Stimulated activated CD8-positive, alpha-beta memory T cell treated with anti-CD3 and anti-CD28 coated beads, Interleukin-4, amount 100 ng/mL, for 4 hours (primary cell): ENCODE measurements at regions not wholly inside any gene's neighbourhood (a gene's known extent, or its start where the extent isn't known, plus 50 kb on each side); places are given as distances from the start of the nearest gene placed in this dataset.

ENCODE experiments used
- DNase-seq, 2 donors: peaks; one replicate each; pipeline ENCODE4 v3.0.0-alpha.2; 2020; ENCODE audit warnings: low read depth in 2 of 2, low spot score in 1 of 2

- DNase-seq = no peak
These were observed 82.9 kb downstream of the HES1 start for GRCh38 chr3:194218646-194219453.

GRCh38 chr3:194219826-194220410, 84.0 kb downstream of the HES1 start:
- DNase-seq = no peak

- no peak for DNase-seq
These were observed 85.0 kb downstream of the HES1 start for GRCh38 chr3:194220901-194221326.

- DNase-seq = no peak
These were observed 85.4 kb downstream of the HES1 start for GRCh38 chr3:194221336-194221735.

GRCh38 chr3:194223951-194224350, 88.0 kb downstream of the HES1 start:
- DNase-seq = no peak

- no peak for DNase-seq
These were observed 88.8 kb downstream of the HES1 start for GRCh38 chr3:194224471-194225417.

GRCh38 chr3:194225418-194225812, 89.5 kb downstream of the HES1 start:
- no peak for DNase-seq

GRCh38 chr3:194225988-194226663, 90.2 kb downstream of the HES1 start:
- no peak for DNase-seq

- no peak for DNase-seq
These were observed 96.2 kb downstream of the HES1 start for GRCh38 chr3:194231929-194232832.

- no peak for DNase-seq
These were observed 97.2 kb downstream of the HES1 start for GRCh38 chr3:194233150-194233549.

GRCh38 chr3:194235160-194235559, 99.2 kb downstream of the HES1 start:
- no peak for DNase-seq

GRCh38 chr3:194237110-194237509, 101.2 kb downstream of the HES1 start:
- DNase-seq = no peak

- no peak for DNase-seq
These were observed 104.8 kb downstream of the HES1 start for GRCh38 chr3:194240766-194241165.

GRCh38 chr3:194243172-194243837, 107.4 kb downstream of the HES1 start:
- DNase-seq = no peak

- no peak for DNase-seq
These were observed 107.0 kb downstream of the CPN2 start for GRCh38 chr3:194244167-194244566.

GRCh38 chr3:194245474-194245873, 105.7 kb downstream of the CPN2 start:
- no peak for DNase-seq

- DNase-seq = no peak
These were observed 105.1 kb downstream of the CPN2 start for GRCh38 chr3:194245975-194246561.

GRCh38 chr3:194246709-194247349, 104.3 kb downstream of the CPN2 start:
- no peak for DNase-seq

GRCh38 chr3:194247350-194247740, 103.8 kb downstream of the CPN2 start:
- no peak for DNase-seq
